PC-9 (cell line): ENCODE measurements at regions not wholly inside any gene's neighbourhood (a gene's known extent, or its start where the extent isn't known, plus 50 kb on each side); places are given as distances from the start of the nearest gene placed in this dataset.

Experiments
- CTCF ChIP-seq: fragments of 200-600 bp; sonication (generic); conservative IDR thresholded peaks from 2 replicates; pipeline ENCODE4 v1.6.1; 2017; ENCODE audit warnings: mixed run types, antibody characterized with exemption, mild to moderate bottlenecking, moderate library complexity
- EZH2 ChIP-seq: fragments of 200-600 bp; sonication (generic); IDR thresholded peaks from 2 replicates; pipeline ENCODE4 v1.8.0; 2017; ENCODE audit warnings: antibody characterized with exemption, low read depth

- TF ChIP-seq CTCF (peak; percentile 61), EZH2 (no peak)
Measured at GRCh38 chr11:26227301-26227746, 104.6 kb upstream of the ANO3 start.
